ENCODE measurements at regions not wholly inside any gene's neighbourhood (a gene's known extent, or its start where the extent isn't known, plus 50 kb on each side); places are given as distances from the start of the nearest gene placed in this dataset.
"Not testable (repeated sequence)": the region's sequence is repeated elsewhere in the genome, so short reads cannot be mapped to it uniquely, and the experiment has no call there.

DNA sequence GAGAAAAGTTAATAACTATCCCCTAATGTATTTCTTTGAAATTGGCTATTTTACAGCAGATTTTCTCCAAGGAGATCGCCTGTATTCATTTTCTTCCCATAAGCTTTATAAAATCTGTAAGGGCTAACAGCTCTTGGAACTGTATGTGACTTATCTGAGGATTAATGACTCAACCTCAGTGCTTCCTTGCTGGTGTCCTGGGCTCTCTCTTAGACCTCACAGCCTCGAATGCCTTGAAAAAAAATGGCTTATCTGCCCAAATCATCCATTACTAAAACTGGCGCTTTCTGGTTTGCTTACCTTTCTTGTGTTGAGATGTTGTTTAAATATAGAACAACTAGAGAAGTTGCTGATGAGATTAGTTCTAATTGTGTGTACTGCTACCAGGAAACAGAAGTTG lies 713.6 kb downstream of the SLC4A3 start:
- DNase-seq, result no peak

DNA sequence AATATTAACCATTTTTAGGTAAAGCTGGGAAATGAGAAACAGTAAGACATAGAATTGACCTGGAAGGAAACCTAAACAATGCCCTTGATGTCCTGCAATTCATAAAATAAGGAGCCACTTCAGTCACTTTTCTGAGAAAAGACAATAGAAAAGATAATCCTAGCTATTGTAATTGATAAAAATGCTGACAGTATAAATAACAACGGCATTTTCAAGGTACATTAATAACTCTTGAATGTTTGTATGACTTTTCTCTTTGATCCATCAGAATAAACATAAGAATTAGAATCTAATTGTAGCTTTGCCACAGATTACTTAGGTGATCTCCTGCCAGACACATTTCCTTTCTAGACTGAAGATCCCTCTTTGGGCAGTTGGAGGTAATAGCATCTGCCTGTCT lies 719.5 kb downstream of the SLC4A3 start:
- DNase-seq, result no peak

DNA sequence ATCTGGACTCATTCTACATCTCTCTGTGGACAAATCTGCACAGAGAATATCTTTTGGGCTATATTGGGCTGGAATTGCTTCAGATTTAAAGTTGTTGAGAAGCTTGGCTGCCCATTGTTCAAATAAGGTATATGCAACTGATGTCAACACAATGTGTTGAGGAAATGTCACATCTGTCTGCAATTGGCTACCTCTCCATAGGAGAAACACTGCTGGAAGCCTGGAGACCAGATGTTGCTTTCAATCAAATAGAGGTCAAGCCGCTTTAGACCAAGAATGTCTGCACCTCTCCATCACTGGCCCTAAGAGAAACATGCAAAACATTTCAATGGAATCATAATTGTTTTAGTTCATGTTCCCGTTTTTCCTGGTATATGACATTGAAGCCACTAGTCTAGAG lies 720.2 kb downstream of the SLC4A3 start:
- DNase-seq, result no peak

DNA sequence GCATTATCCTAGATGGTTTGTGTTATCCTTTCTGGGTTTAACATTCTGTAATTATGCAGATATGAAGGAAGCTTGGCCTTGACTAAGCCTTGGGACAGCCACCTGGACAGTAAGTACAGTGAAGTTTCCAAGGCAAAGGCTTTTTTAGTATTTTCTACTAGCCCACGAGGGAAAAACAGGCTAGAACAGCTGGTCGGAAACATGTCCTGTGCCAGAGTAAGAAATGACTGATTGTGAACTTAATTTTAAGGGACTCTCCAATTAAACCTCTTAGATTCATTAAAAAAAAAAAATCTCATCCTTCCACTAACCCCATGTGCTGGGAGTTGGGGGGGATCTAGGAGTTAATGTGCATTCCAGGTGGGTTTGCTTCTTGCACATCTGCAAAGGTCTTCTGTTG lies 720.8 kb downstream of the SLC4A3 start:
- DNase-seq, result no peak

DNA sequence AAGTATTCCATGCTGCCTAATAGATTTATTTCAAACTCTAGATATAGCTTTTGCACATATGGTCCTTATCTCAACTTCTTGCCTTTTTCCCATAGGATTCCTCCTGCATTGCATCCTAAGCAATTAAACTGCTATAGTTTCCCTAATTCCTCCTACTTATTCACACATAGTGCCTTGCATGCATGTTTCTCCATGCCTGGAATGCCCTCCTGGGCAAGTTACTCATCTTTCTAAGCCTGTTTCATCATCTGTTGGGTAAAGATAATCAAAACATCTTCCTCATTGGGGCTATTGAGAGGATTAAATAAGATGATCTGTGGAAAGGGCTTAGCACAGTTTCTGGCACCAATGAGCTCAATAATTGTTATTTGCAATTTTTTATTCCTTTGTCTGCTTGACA lies 726.5 kb downstream of the SLC4A3 start:
- no peak for DNase-seq

DNA sequence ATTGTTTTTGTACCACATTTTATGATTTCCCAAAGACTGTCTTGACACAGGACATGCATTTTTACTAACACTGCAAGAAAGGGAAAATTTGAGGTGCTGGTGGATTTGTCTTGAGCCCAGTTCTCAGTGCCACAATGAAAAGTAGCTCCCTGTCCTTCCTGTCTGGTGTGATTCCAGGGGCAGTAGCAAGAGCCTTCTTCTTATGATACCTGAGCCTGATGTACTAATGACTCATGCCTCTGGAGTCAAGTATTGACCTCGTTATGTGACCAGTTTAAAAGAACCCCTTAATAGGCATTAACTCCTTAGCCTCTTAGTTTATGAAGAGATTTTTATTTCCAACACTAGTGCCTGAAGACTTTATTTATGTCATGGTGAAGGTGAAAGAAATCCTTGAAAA lies 728.6 kb downstream of the SLC4A3 start:
- DNase-seq, result no peak

DNA sequence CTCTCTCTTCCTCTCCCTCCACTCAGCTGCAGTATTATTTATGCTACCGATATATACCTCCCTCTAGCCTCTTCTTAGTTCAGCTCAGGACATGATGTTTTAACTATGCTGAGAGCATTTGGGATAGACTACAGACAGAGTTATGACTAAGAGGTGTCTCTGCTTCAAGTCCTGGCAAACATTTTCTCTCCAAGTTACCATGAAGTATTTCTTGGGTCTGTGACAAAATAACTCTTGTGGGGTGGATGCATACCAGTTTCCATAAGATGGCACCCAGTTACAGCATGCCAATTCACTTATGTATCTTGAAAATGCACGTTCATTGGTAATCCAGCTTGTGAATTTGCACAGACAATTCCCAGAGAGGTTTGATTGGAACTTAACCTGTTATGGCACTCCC lies 737.6 kb downstream of the SLC4A3 start:
- no peak for DNase-seq

DNA sequence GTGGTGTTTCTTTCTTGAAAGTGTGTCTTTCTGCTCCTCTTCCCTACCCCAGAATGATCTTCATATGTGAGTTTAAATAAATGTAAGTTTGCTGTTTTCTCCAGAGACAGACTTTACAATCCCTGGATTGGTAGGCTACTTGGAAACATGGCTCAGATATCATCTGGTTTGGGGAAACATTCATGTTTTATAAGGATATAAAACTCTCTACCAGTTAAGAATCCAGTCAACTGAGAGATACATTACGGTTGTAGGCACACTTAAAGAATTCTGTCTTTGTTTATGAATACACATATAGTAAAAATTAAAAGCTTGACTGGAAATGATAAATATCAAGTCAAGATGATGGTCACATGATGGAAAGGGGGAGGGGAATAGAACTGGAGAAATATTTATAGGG lies 739.3 kb downstream of the SLC4A3 start:
- no peak for DNase-seq

DNA sequence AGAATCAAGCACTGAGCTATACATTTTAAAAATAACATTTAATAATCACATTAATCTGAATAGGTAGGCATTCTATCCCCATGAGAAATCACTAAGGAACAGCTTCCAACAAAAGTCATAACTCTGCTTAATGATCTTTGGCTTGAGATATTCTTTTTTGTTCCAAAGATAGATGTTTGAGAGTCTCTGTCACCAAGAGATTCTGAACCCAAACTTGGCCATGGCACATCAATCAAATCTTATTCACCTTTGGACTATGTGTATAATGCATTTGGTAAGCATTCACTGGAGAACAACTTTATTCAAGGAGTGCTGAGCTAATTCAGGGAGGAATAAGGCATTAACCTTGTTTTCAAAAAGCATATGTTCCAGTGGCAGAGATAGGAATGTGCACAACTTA lies 743.3 kb downstream of the SLC4A3 start:
- DNase-seq, result no peak

DNA sequence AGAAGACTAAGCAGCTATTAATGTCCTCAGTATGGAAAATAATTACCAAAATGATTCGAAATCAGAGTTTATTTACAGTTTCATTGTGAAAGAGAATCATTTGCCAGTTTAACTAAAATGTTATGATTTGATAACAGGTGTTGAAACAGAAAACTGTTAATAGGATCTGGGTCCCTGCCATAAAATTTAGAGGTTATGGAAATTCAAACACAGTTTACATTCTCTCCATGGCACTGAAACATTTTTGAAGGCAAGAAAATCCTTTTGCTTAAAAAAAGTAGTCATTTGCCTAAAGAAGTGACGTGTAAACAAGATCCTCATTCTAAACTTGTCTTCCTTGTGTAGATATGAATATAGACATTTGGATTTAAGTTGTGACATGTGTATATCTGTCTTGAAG lies 743.8 kb downstream of the SLC4A3 start:
- DNase-seq, result no peak

DNA sequence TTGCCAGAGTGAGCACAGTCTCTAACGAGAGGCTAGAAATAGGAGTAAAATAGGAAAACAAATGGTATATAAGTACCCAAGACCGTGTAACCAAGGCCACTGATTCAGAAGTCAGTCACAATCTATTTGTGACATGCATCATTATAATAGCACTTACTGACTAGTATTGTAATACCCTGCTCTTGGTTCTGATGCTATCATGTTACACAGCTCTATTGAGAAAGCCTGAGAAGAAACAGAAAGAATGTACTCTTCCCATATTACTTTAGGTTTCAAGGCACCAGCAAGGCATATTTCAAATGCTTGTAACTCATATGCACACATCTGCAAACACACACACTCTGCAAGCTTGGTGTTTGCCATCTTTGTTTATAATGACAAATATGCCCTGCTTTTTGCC lies 746.4 kb downstream of the SLC4A3 start:
- DNase-seq, result no peak

DNA sequence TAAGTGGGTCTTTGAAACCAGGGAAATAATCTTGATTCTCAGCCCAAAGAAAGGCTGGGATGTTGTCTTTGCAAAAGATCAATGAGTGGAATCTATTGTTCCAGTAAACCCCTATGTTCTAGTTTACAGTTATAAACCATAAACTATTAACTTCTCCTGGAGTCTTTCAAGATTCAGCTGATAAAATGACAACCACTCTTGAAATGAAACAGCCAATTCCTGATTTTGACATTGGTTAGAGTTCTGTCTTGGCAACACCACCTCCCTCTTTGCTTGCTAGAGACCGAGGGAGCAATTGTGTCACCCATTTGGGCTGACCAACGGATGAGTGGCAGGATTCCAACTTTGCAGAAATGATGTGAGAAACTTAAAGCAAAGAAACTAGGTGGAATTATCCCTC lies 746.9 kb downstream of the SLC4A3 start:
- DNase-seq, result no peak

DNA sequence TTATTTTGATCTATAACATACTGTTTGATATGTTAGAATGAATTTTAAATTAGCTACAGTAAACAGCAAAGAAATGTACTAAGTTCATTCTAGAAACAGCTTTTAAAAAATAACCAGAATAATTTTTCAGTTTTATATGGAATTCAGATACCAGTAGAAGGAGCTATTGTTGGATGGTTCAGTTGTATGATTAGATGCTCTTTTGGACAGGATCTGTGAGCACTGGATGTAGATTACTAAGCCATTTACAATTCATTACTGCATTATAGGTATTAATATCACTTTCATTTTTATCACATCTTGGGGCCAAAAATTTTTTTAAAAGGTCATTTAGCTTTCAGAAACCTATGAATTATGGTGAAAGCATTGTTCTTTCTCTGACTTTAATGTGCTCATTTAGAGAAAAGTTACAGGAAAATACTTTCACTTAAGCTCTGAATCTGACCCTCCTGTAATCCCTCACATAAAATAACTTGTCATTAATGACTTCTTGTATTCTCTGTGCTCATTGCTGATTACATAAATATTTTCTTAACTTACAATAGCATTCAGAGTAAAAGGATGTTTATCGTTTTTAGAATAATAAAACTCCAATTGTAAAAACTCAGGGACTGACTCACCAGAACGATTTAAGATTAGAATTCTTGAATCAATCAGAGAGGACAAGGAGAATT lies 750.2 kb downstream of the SLC4A3 start:
- peak; percentile 14 for DNase-seq

DNA sequence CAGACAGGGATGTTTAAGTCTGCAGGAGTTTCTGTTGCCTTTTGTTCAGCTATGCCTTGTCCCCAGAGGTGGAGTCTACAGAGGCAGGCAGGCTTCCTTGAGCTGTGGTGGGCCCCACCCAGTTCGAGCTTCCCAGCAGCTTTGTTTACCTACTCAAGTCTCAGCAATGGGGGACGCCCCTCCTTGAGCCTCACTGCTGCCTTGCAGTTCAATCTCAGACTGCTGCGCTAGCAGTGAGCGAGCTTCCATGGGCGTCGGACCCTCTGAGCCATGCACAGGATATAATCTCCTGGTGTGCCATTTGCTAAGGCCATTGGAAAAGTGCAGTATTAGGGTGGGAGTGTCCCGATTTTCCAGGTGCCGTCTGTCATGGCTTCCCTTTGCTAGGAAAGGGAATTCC lies 760.3 kb downstream of the SLC4A3 start:
- not testable (repeated sequence) for DNase-seq

DNA sequence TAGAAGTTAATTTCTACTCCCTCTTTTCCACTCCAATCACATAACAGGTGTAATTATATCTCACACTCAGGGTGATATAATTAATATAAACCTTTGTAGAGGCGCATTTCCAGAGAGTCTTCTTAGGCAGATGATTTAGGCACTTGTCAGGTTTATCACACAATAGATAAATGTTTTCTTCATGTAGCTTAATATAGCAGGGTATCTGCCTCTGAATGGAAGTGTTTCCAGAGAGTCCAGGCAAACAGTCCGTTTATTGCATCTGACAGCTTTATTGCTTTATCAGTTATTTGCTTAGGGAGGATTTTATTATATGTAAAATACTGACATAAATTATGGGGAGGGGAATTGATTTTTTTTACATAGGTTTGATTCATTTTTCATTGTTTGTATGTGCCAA lies 766.3 kb downstream of the SLC4A3 start:
- DNase-seq, result no peak

DNA sequence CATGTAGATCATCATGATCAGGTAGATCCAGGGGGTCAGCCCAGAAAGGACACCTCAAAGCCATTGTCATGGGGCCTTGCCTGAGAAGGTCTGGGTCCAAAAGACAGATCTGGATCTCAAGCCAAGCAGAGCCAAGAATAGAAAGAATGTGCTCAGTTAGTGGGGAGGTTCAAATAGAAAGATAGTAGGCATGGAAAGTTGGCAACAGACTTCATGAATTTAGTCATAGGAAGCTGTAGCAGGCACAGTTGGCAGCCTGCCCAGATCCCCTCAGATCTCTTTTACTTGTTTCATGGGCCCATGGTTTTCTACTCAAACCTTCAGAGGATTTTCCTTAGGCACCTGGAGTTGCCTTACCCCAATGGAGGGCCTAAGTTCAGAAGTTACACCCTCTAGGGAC lies 767.0 kb downstream of the SLC4A3 start:
- DNase-seq, result no peak

DNA sequence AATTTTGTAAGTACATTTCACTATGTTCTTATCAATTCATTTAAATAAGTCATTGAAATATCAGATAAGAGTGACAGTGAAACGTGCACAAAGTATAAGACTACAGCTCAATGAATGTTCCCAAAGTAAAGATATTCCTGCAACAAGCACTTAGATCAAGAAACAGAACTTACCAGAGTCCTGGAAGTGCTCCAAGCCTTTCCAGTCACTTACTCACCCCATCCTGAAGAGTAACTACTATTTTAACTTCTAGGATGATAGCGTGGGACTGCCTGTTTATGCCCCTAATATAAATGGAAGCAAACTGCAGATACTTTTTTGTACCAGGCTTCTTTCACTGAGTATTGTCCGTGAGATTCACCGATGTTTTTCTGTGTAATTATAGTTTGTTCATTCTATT lies 768.9 kb downstream of the SLC4A3 start:
- DNase-seq, result no peak

DNA sequence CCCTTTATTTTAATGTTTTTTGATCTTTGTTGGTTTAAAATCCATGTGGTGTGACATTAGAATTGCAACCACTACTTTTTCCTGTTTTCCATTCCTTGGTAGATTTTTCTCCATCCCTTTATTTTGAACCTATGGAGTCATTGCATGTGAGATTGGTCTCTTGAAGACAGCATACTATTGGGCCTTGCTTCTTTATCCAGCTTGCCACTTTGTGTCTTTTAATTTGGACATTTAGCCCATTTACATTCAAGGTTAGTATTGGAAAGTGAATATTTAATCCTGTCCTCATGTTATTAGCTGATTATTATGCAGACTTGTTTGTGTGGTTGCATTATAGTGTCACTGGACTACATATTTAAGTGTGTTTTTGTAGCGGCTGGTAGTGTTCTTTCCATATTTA lies 782.9 kb downstream of the SLC4A3 start:
- no peak for DNase-seq

DNA sequence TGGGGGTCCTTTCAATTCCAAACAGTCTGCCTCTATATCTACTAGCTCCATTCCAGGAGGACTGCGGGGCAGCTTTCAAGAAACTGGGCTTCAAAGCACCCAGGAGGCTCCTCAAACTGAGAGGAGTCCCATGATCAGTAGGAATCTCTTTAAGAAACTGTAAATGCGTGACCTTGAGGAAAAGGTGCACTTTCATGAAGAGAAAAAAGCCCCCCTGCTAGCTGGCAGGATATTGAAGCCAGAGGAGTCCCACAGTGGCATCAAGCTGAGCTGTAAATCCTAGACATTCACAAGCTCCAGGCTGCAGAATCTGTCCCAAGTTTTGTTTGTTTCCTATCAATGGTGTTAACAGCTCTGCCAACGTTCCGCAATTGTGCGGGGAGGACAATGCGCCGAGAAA lies 790.1 kb downstream of the SLC4A3 start:
- DNase-seq, result no peak

DNA sequence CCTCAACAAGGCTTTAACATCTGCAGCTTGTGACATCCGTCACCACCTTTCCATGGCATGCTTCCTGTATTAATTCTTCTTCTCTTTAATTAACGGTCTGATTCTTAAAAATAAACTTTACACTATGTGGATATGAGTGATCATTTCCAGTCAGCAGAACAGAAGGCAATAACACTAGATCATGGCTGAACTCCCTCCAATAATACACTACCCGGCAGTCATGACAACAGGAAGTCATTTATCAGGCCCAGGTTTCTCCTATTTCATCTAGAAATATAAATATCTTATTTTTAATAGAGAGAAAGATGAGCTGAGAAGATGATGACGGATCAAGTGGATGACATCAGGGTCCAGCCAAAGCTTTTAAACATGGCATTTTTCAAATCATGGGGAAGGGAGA lies 792.2 kb downstream of the SLC4A3 start:
- DNase-seq, result no peak

DNA sequence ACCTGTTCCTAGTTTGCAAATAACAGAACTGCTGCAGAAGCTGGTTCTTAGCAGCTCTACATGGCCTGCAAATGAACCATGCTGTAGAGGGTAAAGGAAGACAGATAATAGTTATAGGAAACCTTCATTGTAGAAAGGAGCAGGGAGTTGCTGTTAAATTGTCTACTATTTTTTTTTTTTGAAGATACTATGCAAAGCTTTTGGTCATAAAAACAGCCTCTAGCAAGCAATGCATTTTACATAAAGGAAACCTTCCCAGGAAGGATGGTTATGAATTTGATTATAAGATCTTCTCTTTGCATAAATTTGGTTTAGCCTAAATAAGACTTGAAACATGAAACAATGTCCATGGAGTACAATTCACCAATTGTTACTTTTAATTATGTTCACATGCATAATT lies 793.4 kb downstream of the SLC4A3 start:
- no peak for DNase-seq

DNA sequence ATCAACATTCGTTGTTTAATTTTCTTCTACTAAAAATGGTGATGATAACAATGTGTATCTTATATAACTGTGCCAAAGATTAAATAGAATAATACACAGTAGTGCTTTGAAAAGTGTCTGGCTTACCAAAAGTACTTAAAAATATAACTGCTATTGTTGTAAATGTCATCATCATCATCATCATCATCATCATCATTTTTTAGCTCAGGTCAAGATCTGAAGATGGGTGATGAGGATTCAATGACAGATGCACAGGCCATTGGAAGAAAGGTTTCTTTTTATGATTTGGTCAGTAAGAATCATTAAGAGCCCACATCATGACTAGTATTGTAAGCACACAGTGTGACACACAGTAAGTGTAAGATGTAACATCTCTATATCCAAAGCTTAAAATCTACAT lies 795.2 kb downstream of the SLC4A3 start:
- DNase-seq, result no peak

DNA sequence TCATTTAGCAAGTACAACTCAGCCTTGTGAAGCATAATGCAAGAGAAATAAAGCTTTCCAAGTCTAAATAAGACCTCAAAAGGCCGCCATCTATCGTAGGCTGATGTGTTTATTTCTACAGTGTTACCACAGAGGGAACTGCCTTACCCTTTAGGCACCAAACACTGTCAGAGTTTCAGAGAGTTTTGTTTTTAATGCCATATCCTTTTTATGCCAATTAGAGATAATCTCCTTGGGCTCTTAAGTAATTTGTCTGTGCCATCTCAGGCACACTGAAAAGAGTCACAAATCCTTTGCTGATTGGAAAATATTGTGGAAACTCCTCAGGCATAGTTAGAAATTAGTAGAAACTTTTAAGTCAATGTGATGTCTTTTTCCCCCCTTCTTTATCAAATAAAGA lies 797.1 kb downstream of the SLC4A3 start:
- no peak for DNase-seq

DNA sequence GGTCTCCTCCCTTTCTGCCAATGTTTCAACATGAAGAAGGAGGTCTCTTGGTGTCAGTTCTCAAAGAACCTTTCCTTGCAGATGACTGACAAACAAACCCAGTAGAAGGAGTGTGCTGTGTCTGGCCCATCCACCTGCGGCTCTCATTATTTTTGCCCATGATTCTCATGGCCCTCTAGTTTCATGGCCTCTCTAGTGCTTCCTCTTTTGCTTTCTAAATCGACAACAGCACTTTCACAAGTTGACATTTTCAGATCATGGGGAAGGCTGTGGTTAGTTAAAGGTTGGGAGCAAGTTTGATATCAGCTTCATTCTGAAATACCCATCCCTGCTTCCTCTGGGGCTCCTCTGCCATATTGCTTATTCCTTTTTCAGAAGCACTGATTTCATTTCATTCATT lies 805.2 kb downstream of the SLC4A3 start:
- no peak for DNase-seq

DNA sequence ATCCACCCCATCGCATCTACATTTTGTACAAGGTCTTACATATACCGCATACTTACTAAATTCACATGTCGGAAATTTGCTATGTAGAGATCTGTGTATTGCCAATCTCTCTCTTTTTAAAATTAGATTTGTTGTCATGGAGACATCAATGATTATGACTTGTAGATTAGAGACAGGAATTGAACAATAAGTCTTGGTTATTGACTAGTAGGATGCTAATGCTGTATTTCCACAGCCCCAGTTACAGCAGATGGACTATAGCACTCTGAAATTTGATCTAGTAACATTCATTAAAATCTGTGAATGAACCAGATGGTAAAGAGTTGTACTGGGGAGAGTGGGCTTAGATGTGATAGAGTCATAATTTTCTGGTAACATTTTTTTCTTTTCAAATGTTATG lies 805.7 kb downstream of the SLC4A3 start:
- no peak for DNase-seq

Measured in renal pelvis (tissue), 1 donor.